ENCODE measurements at regions not wholly inside any gene's neighbourhood (a gene's known extent, or its start where the extent isn't known, plus 50 kb on each side); places are given as distances from the start of the nearest gene placed in this dataset.
"Not testable (repeated sequence)": the region's sequence is repeated elsewhere in the genome, so short reads cannot be mapped to it uniquely, and the experiment has no call there.

GRCh38 chr3:139202226-139202958 lies 141.4 kb upstream of the MRPS22 start:
- no peak for DNase-seq

GRCh38 chr3:139202959-139203349 lies 140.9 kb upstream of the MRPS22 start:
- DNase-seq, result no peak

GRCh38 chr3:139203752-139204151 lies 140.1 kb upstream of the MRPS22 start:
- DNase-seq, result no peak

- DNase-seq, result no peak
Measured at GRCh38 chr3:139204728-139205127, 139.1 kb upstream of the MRPS22 start.

- no peak for DNase-seq
Measured at GRCh38 chr3:139213936-139214335, 129.9 kb upstream of the MRPS22 start.

- DNase-seq, result no peak
Measured at GRCh38 chr3:139216958-139217357, 126.9 kb upstream of the MRPS22 start.

GRCh38 chr3:139217633-139218032 lies 126.2 kb upstream of the MRPS22 start:
- no peak for DNase-seq

GRCh38 chr3:139218046-139218445 lies 125.8 kb upstream of the MRPS22 start:
- no peak for DNase-seq

- no peak for DNase-seq
Measured at GRCh38 chr3:139219463-139219862, 124.4 kb upstream of the MRPS22 start.

- no peak for DNase-seq
Measured at GRCh38 chr3:139222100-139222657, 121.6 kb upstream of the MRPS22 start.

- no peak for DNase-seq
Measured at GRCh38 chr3:139225548-139225947, 118.3 kb upstream of the MRPS22 start.

GRCh38 chr3:139226731-139227130 lies 117.1 kb upstream of the MRPS22 start:
- DNase-seq, result no peak

GRCh38 chr3:139227165-139227564 lies 116.7 kb upstream of the MRPS22 start:
- DNase-seq, result no peak

GRCh38 chr3:139227827-139228226 lies 116.0 kb upstream of the MRPS22 start:
- DNase-seq, result no peak

GRCh38 chr3:139230391-139230790 lies 113.4 kb upstream of the MRPS22 start:
- no peak for DNase-seq

- DNase-seq, result no peak
Measured at GRCh38 chr3:139231555-139232281, 112.1 kb upstream of the MRPS22 start.

GRCh38 chr3:139232341-139232740 lies 111.5 kb upstream of the MRPS22 start:
- DNase-seq, result not testable (repeated sequence)

GRCh38 chr3:139234491-139234890 lies 109.3 kb upstream of the MRPS22 start:
- no peak for DNase-seq

GRCh38 chr3:139235192-139235591 lies 108.6 kb upstream of the MRPS22 start:
- no peak for DNase-seq

GRCh38 chr3:139236336-139236735 lies 107.5 kb upstream of the MRPS22 start:
- DNase-seq, result no peak

- DNase-seq, result no peak
Measured at GRCh38 chr3:139238281-139239030, 105.4 kb upstream of the MRPS22 start.

- no peak for DNase-seq
Measured at GRCh38 chr3:139239550-139239949, 104.3 kb upstream of the MRPS22 start.

- DNase-seq, result no peak
Measured at GRCh38 chr3:139241783-139242182, 102.0 kb upstream of the MRPS22 start.

Data from stimulated activated naive CD4-positive, alpha-beta T cell (primary cell).